PC-3 (cell line): ENCODE measurements at regions not wholly inside any gene's neighbourhood (a gene's known extent, or its start where the extent isn't known, plus 50 kb on each side); places are given as distances from the start of the nearest gene placed in this dataset.

Experiments used
- ATAC-seq: fragments of 200-7000 bp; cut with Tn5 transposase; 2 replicates; pipeline ENCODE4 v1.9.1; 2020; ENCODE audit warnings: mild to moderate bottlenecking, moderate library complexity
- BruUV-seq: library from RNA; stranded (reverse); fragments of 400-500 nt; replicated peaks from 2 replicates; lab custom pipeline; 2021; lab: Mats Ljungman, UMichigan
- CTCF ChIA-PET: fragments of 300-600 bp; sonication (Branson Sonifier 250); formaldehyde crosslinking; loops from one replicate; lab custom pipeline; 2022; ENCODE audit warnings: antibody characterized with exemption; lab: Charles Lee
- POLR2A ChIA-PET: fragments of 300-600 bp; sonication (Branson Sonifier 250); formaldehyde crosslinking; loops from one replicate; lab custom pipeline; 2022; ENCODE audit warnings: antibody characterized with exemption; ENCODE audit not compliant: unreplicated experiment; lab: Charles Lee
- DNase-seq: peaks from one replicate; pipeline ENCODE4 v3.0.0-alpha.2; 2015
- H2AFZ ChIP-seq: fragments of 300-600 bp; sonication (generic); 2 replicates; pipeline ENCODE4 v1.6.0; 2016; ENCODE audit warnings: antibody characterized with exemption, low read length
- H3F3A ChIP-seq: fragments of 300-600 bp; sonication (generic); one replicate; pipeline ENCODE4 v1.6.0; 2017; ENCODE audit warnings: antibody characterized with exemption, low read length, control low read depth, mild to moderate bottlenecking; ENCODE audit not compliant: unreplicated experiment
- H3K27ac ChIP-seq: fragments of 300-600 bp; sonication (generic); 2 replicates; pipeline ENCODE4 v1.5.1; 2016; ENCODE audit warnings: mild to moderate bottlenecking, low read length
- H3K27me3 ChIP-seq: fragments of 300-600 bp; sonication (generic); 2 replicates; pipeline ENCODE4 v1.6.1; 2016; ENCODE audit warnings: low read length, mixed read lengths
- H3K36me3 ChIP-seq: fragments of 300-600 bp; sonication (generic); 2 replicates; pipeline ENCODE4 v1.6.1; 2016; ENCODE audit warnings: low read depth, mixed run types, low read length, mixed read lengths
- H3K4me1 ChIP-seq: fragments of 300-600 bp; sonication (generic); 2 replicates; pipeline ENCODE4 v1.5.1; 2016; ENCODE audit warnings: low read length; ENCODE audit not compliant: insufficient read depth
- H3K4me2 ChIP-seq: fragments of 300-600 bp; sonication (generic); 2 replicates; pipeline ENCODE4 v1.6.0; 2016; ENCODE audit warnings: low read length
- H3K4me3 ChIP-seq: fragments of 300-600 bp; sonication (generic); 2 replicates; pipeline ENCODE4 v1.5.1; 2016; ENCODE audit warnings: mild to moderate bottlenecking, low read length, mixed read lengths
- H3K79me2 ChIP-seq: fragments of 300-600 bp; sonication (generic); 2 replicates; pipeline ENCODE4 v1.6.1; 2017; ENCODE audit warnings: low read length, mixed read lengths
- H3K9ac ChIP-seq: fragments of 300-600 bp; sonication (generic); 2 replicates; pipeline ENCODE4 v1.6.0; 2016; ENCODE audit warnings: mild to moderate bottlenecking, low read length
- H3K9me2 ChIP-seq: fragments of 300-600 bp; sonication (generic); replicated peaks from 2 replicates; pipeline ENCODE4 v1.6.1; 2016; ENCODE audit warnings: mixed run types, low read length, mixed read lengths
- H3K9me3 ChIP-seq: fragments of 300-600 bp; sonication (generic); 2 replicates; pipeline ENCODE4 v1.6.1; 2016; ENCODE audit warnings: low read length, mixed read lengths
- H4K20me1 ChIP-seq: fragments of 300-600 bp; sonication (generic); 2 replicates; pipeline ENCODE4 v1.6.1; 2016; ENCODE audit warnings: low read length, mixed read lengths
- CTCF ChIP-seq: fragments of 300-600 bp; sonication (generic); conservative IDR thresholded peaks from 2 replicates; pipeline ENCODE4 v1.5.1; 2017; ENCODE audit warnings: antibody characterized with exemption, low read depth, mild to moderate bottlenecking, low read length
- EZH2 ChIP-seq: fragments of 300-600 bp; sonication (generic); IDR thresholded peaks from one replicate; pipeline ENCODE4 v1.6.1; 2017; ENCODE audit warnings: antibody characterized with exemption, mild to moderate bottlenecking, low read length; ENCODE audit not compliant: unreplicated experiment
- EZH2phosphoT487 ChIP-seq: fragments of 300-600 bp; sonication (generic); IDR thresholded peaks from 2 replicates; pipeline ENCODE4 v1.6.1; 2018; ENCODE audit warnings: mild to moderate bottlenecking, antibody characterized with exemption, low read length, borderline replicate concordance
- intact Hi-C: fragments of 100-400 bp; cut with micrococcal nuclease; formaldehyde crosslinking; loops from 2 replicates; pipeline ENCODE4 v1.9.0; 2023

GRCh38 chr18:75132931-75133525 lies 75.9 kb downstream of the PTGR3 start:
- Histone ChIP-seq H3K79me2 (no peaks in the 10 kb centered on the region), H3K9me3 (no peaks in the 10 kb centered on the region), H2AFZ (no peak overlapping the region), H3K9ac (no peak overlapping the region), H3K4me1 (peaks cover 8% of the 10 kb centered on the region), H3K27me3 (peaks cover 28% of the 10 kb centered on the region), H3K4me2 (no peak overlapping the region), H3K36me3 (no peaks in the 10 kb centered on the region), H3F3A (no peaks in the 10 kb centered on the region), H3K9me2 (no peaks in the 10 kb centered on the region), H3K27ac (no peak overlapping the region), H3K4me3 (no peak overlapping the region), H4K20me1 (no peaks in the 10 kb centered on the region)
- intact Hi-C loops, result loop anchor here (5.0 kb wide), 1 partner anchor 344 kb away; no protein-coding TSS in a partner anchor
- ChIA-PET CTCF (no interaction called here), POLR2A (no interaction called here)
- ATAC-seq (peak; percentile 9; the same call in 1 of the 2 replicates), DNase-seq (peak; percentile 32)
- TF ChIP-seq CTCF (no peak), EZH2phosphoT487 (no peak), EZH2 (no peak)
- no TSS peak for BruUV-seq

- DNase-seq (no peak), ATAC-seq (peak; percentile 37; the same call in 1 of the 2 replicates)
- no peaks in the 10 kb centered on the region for H3K36me3 ChIP-seq
- H3K27me3 ChIP-seq, result peaks cover 28% of the 10 kb centered on the region
- TF ChIP-seq EZH2phosphoT487 (peak; percentile 25; the same call in 1 of the 2 replicates), EZH2 (peak; percentile 46), CTCF (no peak)
- no TSS peak for BruUV-seq
- intact Hi-C loops, result loop anchor here (5.0 kb wide), 1 partner anchor 345 kb away; no protein-coding TSS in a partner anchor
- H3K9me2 ChIP-seq, result no peaks in the 10 kb centered on the region
- no peak overlapping the region for H3K27ac ChIP-seq
- H3K4me2 ChIP-seq, result peak overlapping the region; percentile 72
- H2AFZ ChIP-seq, result peak overlapping the region; percentile 48; the same call in 1 of the 2 replicates
- no peaks in the 10 kb centered on the region for H3K79me2 ChIP-seq
- H3K4me1 ChIP-seq, result peaks cover 8% of the 10 kb centered on the region
- no peak overlapping the region for H3K9ac ChIP-seq
- H3F3A ChIP-seq, result no peaks in the 10 kb centered on the region
- ChIA-PET POLR2A (no interaction called here), CTCF (no interaction called here)
- no peaks in the 10 kb centered on the region for H3K9me3 ChIP-seq
- no peaks in the 10 kb centered on the region for H4K20me1 ChIP-seq
- peak overlapping the region; percentile 55 for H3K4me3 ChIP-seq
Measured at GRCh38 chr18:75132098-75132870, 76.7 kb downstream of the PTGR3 start.
